HG03521 (cell line): ENCODE measurements at regions not wholly inside any gene's neighbourhood (a gene's known extent, or its start where the extent isn't known, plus 50 kb on each side); places are given as distances from the start of the nearest gene placed in this dataset.

Experiments used
- ATAC-seq: cut with Tn5 transposase; IDR thresholded peaks from one replicate; pipeline ENCODE4 v1.9.1; 2021; ENCODE audit warnings: mild to moderate bottlenecking, moderate library complexity; ENCODE audit not compliant: unreplicated experiment

DNA sequence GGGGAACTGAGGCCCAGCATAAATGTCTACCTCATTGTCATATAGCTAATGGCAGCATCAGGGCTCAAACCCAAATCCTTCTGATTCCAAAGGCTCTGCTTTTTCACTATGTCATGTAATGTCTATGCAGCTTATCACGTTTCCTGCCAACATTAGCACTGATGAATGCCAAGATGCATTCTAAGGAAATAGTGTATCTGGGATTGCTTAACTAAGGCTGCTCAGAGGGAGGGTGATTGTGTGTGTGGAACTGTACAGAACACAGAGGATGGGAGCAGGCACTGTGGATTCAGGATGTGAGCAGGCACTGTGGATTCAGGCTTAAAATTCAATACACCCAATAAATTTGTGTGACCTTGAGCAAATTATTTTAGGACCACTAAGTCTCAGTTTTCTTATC lies 456.4 kb upstream of the DEPDC1 start:
- no peak for ATAC-seq

DNA sequence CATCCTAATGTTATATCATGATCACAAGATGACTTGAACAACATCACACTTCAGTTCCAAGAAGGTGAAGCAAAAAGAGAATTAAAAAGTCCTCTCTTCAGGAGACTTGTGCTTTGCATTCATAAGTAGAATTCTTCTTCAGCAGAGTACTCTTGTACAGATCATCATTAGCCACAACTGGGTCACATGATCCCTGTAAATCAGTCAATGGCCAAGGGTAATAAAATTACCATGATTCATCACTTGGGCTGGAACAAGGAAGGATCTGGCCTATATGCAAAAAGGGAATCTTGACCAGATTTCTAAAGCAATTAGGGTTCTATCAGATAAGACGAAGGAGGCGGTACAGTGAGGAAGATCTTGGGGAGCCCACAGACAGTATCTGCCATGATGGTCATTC lies 458.0 kb upstream of the DEPDC1 start:
- no peak for ATAC-seq

DNA sequence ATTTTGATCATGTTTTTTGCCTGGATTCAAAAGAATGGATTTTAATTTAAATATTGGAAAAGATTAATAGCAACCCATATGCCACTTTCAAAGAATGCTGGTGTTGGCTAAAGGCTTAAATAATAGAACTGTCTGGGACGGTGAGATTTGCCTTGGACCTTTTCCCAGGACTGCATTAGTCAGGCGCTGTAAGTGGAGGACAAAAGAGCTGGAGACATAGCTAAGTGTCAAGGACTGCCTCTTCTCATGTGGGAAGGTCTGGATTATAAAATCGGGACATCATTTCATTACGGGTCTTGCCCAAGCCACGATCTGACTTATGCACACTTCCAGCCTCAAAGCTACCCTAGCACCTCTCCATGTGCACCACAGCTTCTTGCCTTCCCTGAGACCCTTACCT lies 458.5 kb upstream of the DEPDC1 start:
- no peak for ATAC-seq

DNA sequence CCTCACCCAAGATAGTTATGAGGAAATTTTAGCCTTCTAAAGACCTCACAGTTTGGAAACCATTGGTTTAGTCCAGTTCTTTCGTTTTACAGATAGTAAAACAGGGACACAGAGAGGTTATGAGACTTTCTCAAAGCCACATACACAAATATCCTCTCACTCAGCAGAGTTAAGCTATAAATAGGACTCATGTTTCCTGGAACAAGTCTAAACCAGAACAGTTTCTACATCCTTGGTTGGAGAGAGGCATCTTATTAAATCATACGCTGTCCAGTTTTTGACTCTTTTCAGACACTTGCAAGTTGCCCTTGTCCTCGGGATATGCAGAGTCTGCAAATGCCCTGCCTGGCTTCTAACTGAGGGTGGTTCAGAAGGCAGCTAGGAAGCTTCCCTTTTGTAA lies 462.1 kb upstream of the DEPDC1 start:
- no peak for ATAC-seq

DNA sequence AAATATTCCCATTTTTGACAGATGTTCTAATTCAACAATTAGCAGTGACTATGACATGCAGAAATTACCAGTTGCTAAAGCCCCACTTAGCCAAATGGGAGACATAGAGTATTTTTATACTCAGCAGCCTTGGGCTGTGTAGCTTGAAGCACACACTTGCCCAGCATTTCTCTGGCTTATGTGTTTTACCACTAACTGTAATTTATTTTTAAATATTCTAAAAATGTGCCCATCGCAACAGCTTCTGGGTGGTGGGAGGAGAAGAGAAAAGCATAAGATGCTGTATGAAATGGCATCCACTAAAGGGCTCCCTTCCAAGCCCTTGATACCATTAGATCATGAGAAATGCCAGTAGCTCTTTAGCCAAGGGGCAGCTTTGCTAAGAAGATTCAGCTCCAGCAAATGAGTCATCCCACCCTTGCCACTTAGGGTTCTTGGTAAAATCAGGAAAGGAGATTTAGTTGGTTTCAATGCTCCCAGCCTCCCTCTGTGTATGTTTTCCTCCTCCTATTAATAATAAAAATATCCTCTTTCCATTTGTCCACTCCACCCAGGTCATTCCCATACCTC lies 462.7 kb upstream of the DEPDC1 start:
- no peak for ATAC-seq

DNA sequence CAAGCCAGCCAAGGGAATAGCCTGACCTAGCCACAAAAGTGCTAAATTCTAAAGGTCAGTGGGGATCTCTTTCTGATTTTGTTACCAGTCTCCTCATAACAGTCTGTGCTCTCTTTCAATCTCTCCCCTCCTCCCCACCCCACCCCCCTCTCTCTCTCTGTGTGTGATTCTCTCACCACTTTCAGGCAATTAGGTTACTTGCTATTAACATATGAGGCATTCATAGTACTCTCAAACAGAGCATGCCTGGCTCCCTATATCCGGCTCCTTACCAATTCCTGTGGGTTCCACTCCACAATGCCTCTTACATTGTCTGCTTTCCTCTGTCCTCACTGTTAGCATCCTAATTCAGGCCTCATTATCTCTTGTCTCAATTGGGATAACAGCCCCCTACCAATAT lies 464.3 kb upstream of the DEPDC1 start:
- ATAC-seq = no peak

DNA sequence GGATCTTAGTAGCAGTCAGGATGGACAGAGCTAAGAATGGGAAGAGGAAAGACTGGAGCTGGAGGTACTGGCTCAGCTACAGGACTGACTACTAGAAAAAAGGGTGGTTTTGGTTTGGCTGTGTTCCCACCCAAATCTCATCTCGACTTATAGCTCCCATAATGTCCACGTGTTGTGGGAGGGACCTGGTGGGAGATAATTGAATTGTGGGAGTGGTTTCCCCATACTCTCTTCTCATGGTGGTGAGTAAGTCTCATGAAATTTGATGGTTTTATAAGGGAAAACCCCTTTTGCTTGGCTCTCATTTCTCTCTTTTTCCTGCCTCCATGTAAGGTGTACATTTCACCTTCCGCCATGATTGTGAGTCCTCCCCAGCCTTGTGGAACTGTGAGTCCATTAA lies 466.5 kb upstream of the DEPDC1 start:
- no peak for ATAC-seq

DNA sequence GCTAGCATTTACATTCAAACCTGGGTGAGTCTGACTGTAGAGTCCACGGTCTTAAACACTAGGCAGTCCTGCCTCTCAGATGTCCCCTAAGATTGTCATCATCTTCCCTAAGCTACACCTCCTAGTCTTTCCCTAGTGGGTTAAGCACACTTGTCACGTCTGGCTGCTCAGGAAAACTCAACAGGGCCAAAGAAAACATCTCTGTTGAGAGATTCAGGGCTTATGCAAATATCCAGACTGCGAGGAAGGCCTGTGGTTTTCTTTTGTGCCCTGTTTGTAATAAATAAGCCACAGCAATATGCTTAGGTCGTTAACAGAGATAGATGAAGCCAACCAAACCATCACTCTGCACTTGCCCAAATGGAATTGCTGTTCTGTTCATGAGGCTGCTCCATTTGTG lies 472.6 kb upstream of the DEPDC1 start:
- ATAC-seq = no peak

DNA sequence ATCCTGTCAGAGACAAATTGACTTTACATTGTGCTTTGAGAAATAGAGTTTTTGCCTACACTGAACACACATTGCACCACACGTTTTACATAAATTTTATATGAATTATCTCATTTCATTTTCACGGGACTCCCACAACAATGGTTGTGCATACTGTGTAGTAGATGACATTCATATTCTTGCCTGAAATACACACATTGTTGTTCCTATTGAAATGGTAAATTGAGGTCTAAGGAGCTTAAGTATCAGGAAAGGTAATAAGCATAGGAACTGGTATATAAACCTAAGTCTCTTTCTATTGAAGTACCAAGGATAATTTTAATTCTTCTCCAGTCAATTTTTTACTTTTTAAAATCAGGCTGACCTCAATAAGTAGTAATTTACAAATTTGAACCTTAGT lies 473.7 kb upstream of the DEPDC1 start:
- no peak for ATAC-seq

DNA sequence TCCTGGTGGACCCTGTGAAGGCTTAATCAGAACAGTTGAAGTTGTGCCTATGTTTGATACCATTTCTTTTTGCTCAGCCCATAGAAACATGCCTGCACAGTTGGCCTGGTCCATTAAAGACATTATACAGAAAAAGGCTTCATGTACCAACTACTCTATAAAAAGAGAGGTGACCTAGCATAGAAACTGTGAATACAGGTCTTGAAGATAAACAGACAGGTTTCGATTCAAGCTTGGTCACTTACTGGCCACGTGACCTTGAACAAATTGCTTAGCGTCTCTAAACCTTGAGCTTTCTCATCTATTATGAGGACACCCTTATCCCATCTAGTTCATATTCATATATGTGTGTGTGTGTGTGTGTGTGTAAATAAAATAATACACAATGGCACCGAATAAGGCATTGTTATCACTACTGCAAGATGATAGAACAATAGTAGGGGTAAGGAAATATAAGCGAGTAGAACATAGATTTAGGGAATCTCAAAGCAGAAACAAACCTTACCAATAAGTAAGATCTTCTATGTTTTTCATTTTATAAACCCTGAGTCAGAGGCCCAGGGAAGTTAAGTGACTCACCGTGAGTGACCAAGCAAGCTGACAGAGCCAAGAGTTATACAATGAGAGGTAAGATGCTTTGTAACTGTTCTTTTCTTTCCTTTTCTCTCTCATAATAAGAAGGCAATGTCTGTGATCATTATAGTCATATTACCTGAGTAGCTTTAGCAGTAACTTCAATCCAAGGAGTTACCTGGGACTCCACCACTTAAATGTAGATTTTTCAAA lies 476.8 kb upstream of the DEPDC1 start:
- ATAC-seq = no peak

DNA sequence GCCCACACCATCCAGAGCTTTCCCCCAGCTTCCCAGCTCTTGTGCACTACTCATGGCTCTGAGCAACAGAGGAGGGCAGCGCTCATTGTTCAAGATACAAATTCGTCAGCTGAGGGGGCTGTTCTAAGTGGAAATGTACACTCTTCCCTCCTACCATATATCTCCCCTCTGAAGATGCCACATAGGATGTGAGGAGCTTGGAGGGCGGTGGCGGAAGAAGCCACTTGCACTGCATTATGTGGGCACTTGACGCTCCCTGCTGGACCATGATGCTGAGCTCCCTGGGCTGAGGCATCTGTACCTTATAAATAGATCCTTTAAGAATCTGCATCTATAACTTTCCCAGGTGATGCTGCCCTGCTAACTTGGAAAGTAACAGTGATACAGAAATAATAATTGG lies 477.6 kb upstream of the DEPDC1 start:
- ATAC-seq = no peak

DNA sequence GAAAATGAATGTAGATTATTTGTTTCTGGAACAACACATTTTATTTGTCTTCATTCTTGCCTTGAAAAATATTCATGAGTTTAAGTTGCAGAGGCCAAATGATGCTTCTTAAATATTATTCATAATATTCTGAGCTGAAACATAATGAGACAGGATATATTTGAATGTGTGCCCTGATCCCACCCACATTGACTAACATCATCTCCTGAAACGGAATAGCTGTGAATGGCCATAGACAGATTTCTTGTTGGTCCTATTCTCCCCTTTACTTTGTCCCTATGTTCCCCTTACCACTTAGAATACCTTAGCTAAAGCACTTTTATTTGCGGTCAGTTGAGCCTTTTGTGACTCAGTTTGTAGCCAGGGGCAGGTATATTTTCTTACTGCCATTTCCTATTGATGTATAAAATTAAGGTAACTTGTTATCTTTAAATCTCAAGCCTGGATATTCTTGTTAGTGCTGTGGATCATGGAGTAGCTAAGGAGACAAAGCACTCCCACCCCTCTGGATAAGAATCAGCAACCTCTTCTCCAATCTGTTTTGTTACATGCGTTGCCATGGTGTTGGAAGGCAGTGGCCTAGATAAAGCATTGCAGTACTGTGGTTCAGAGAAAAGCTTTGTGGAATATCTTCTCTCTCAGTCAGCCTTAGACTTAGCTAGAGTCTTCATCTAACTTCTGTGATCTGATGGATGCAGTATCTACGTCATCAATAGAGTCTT lies 478.5 kb upstream of the DEPDC1 start:
- no peak for ATAC-seq

DNA sequence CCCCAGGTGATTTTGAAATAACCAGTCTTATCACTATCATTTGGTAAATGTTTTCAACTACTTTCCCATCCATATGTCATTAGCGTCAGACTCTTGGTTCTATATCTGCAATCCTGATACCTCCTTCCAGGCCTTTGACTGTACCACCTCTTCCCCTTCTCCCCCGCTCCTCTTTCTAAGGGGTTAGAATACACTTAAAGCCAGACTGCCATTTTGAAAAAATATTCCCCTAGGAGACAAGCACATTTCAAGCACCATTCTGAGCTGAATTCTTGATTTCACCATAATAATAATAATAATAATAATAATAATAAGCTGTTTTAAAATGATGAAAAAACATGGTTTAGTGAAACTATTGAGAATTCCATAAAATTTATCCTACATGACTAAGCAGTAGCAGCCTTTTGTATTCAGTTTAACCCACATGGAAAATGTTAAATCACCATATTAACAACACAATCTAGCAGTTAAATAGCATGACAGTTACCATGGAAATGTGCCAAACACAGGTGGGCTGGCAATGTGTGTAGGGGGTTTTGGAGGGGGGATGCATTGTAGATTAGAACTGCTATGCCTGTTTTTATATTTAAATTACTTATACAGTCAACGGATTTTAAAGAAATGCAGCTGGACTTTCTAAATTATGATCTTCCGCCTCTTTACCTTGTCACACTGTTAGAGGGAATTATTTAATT lies 480.2 kb upstream of the DEPDC1 start:
- ATAC-seq = no peak

DNA sequence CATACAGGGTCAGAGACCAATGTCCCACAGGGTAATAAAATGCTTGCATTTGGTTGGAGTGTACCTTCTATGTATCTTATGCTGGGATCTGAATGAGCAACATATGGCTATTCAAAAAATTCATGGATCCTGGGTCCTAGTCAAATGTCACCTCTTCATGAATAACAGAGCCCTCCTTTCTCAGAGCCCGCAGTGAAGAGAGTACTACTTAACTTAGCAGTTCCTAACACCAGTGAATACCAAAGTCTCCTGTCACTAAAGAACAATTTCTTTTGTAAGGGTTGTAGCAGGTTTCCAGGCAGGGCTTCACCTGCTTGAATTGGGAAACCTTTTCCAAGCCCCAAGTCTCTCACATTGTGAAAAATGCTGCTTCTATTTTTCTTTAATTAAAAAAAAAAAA lies 483.0 kb upstream of the DEPDC1 start:
- ATAC-seq = no peak

DNA sequence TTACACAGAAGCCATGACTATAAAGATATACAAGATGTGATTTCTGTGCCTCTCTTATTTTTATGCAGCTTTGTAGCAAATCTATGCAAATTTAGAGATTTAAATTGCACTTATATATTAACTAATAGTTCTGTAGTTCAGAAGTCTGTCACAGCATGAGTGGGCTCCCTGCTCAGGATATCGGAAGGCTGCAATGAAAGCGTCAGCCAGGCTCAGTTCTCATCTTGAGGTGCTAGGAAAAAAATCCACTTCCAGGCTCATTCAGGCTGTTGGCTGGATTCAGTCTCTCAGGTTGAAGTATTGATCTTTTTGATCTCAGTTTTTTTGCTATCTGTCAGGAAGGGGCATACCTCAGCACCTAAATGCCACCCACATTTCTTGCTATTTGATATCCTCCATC lies 487.4 kb upstream of the DEPDC1 start:
- ATAC-seq = no peak

DNA sequence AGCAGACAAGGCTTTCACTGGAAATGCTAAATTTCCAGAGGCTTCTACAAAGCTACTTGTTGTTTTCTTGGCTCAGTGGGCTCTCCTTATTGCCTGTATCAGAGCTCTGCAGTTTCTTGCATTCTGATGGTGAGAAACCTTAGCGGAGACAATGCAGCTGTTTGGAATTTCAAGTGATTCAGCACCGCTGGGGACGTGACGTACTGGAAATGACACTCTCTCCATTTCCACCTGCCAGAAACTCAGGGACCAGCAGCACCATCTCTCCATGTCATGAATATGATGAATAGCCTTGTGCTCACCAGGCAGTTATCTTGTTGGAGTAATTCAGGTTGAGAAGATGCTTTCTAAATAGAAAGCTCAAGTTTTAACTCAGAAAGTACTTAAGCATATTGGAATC lies 497.2 kb upstream of the DEPDC1 start:
- no peak for ATAC-seq

DNA sequence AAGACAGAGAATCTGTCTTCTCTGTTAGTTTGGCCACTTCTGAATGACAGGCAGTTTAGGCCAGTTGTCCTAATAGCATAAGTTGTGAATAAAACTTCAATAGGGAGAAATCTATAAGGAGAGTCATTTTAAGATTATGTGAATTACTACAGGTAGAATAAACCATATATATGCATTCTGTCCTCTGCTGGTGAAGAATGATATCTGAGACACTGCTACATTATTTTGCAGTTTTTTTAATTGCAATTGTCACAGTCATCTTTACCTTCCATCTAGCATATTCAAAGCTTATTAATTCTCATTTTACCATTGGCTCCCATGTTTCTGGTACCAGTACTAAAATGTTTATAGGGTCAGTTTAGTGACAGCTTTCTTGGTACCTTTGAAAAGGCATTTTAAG lies 519.6 kb upstream of the DEPDC1 start:
- no peak for ATAC-seq

DNA sequence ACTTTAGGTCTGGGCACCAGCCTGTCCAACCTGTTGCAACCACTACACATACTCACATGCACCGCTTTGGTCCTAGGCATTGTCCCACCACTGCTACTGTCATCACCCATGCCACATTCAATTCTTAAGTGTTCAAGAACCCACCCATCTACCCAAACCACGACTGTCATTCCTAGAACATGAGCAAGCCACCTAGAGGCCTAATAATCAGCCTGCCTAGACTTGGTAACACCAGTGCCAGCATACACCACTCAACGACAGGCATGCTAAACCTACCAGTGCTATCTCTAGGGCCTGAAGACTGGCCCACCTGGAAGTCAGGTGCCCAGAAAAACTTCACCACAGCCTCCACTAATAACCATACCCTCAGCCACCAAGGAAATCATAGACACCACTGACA lies 532.8 kb upstream of the DEPDC1 start:
- no peak for ATAC-seq

DNA sequence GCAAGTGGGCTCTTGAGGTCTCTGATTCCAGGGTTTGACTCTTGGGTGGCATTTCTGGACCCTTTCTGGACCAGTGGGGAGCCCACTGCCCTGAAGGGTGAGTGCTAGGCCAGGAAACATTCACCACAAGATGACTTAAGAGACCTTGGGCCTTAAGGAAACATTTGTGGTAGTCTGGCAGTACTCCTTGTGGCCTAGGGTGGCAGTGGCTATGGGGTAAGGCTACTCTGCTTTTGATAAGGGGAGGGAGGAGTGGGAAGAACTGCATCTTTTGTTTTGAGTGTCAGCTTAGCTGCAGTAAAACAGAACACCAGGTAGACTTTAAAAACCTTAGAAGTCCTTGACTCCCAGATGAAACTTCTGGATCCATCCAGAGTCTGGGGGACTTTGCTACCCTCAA lies 529.3 kb upstream of the LRRC7 start:
- ATAC-seq = no peak

DNA sequence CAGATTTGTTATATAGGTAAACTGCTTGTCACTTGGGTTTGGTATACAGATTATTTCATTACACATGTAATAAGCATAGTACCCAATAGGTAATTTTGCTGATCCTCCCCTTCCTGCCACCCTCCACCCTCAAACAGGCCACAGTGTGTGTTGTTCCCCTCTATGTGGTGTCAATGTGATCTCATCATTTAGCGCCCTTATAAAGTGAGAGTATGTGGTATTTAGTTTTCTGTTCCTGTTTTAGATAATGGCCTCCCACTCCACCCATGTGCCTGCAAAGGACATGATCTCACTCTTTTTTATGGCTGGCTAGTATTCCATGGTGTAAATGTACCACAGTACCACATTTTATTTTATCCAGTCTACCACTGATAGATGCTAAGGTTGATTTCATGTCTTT lies 522.1 kb upstream of the LRRC7 start:
- ATAC-seq = no peak

DNA sequence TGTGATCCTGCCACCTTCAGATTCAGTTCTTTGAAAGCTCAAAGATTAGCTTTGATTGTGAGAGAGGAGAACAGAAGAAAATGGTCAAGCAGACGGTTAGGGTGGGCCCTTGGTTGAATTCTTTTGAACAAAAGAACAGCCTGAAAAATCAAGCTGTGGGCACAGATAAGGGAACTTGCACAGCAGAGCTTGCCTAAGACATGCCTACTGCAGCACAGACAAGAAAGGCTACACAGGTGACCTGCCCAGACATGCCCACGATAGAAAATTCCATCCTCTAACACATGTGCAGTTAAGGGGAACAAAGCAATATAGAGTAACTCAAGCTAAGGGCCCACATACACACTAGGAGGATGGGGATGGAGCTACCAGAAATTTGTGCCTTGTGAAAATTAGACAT lies 512.5 kb upstream of the LRRC7 start:
- no peak for ATAC-seq

DNA sequence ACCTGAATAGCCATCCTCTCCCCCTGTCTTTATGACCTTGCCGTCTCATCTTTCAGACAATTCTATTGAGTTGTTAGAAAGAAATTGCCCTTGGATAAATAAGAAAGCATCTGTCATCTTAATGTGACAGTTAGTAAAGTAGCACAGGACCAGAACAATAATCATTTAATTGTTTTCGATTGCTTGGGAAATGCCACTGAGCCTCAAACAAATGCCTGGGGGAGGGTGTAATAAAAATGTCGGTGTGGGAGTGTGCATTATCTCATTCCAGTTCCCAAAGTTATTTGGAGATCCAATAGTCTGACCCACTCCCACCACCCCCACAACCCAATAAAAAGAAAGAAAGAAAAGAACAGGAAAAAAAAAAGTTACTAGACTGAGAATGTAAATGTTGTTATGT lies 509.3 kb upstream of the LRRC7 start:
- no peak for ATAC-seq
